Activated CD4-positive, alpha-beta T cell treated with anti-CD3 and anti-CD28 coated beads, Interleukin-2, amount 10 ng/mL, durations not matched to agents 24 days and 14 days (primary cell): ENCODE measurements at regions not wholly inside any gene's neighbourhood (a gene's known extent, or its start where the extent isn't known, plus 50 kb on each side); places are given as distances from the start of the nearest gene placed in this dataset.

Source experiments
- DNase-seq: peaks from one replicate; pipeline ENCODE4 v3.0.0; 2022
- H3K27ac Mint-ChIP-seq: one replicate; pipeline ENCODE4 v1.8.0; 2022; ENCODE audit warnings: mild to moderate bottlenecking, mixed read lengths
- H3K27me3 Mint-ChIP-seq: one replicate; pipeline ENCODE4 v1.8.0; 2022; ENCODE audit warnings: mixed read lengths
- H3K36me3 Mint-ChIP-seq: one replicate; pipeline ENCODE4 v1.8.0; 2022; ENCODE audit warnings: low read depth, mild to moderate bottlenecking, mixed read lengths
- H3K4me1 Mint-ChIP-seq: one replicate; pipeline ENCODE4 v1.8.0; 2021; ENCODE audit warnings: mixed read lengths
- H3K4me3 Mint-ChIP-seq: one replicate; pipeline ENCODE4 v1.8.0; 2022; ENCODE audit warnings: mild to moderate bottlenecking, moderate library complexity, mixed read lengths
- H3K9me3 Mint-ChIP-seq: one replicate; pipeline ENCODE4 v1.8.0; 2021; ENCODE audit warnings: mixed read lengths
- intact Hi-C: fragments of 100-400 bp; cut with micrococcal nuclease; formaldehyde crosslinking; loops from one replicate; pipeline ENCODE4 v1.15.1; 2023

DNA sequence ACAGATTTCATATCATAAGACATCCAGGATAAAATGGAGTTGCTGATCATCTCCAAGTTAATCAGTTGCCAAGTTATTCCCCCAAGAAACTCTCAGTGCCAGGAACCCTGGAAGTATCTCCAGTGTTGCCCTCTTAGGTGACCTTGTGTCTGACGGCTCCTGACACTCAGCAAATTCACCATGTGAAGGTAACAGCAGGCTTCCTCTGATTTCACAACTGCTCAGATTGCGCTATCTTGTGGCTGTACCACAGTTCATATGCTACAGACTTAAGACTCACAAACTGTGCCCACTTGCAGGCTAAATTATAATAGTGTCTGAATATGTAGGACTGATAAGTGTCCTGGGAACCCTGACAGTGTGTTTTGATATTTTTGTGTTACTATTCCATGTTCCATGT lies 186.6 kb upstream of the OPRM1 start:
- Mint-ChIP-seq H3K4me1 (no peaks in the 10 kb centered on the region), H3K27ac (no peak overlapping the region), H3K27me3 (no peaks in the 10 kb centered on the region), H3K9me3 (no peaks in the 10 kb centered on the region), H3K4me3 (no peak overlapping the region), H3K36me3 (no peaks in the 10 kb centered on the region)
- intact Hi-C loops = no loop called here
- DNase-seq = no peak

DNA sequence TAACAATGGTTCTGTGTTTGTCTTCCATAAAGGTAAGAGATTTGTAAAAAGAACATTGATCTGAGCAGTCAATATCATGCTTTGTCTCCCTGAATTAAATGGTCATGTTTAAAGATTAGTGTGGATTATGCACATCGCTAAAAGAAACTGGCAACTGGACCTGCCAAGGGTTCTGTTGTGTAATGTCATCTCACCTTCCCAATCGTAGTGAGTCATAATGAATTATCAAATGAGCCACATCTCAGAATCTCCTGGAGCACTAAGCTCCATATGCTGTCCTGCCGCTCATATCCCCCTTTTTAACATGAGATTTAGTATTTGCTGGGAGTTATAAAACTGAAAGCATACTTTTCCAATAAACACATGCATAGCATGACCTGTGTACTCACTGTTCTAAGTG lies 187.0 kb upstream of the OPRM1 start:
- intact Hi-C loops = no loop called here
- no peaks in the 10 kb centered on the region for H3K36me3 Mint-ChIP-seq
- DNase-seq = no peak
- H3K27ac Mint-ChIP-seq = no peak overlapping the region
- no peaks in the 10 kb centered on the region for H3K9me3 Mint-ChIP-seq
- H3K4me1 Mint-ChIP-seq = no peaks in the 10 kb centered on the region
- H3K27me3 Mint-ChIP-seq = no peaks in the 10 kb centered on the region
- no peak overlapping the region for H3K4me3 Mint-ChIP-seq

DNA sequence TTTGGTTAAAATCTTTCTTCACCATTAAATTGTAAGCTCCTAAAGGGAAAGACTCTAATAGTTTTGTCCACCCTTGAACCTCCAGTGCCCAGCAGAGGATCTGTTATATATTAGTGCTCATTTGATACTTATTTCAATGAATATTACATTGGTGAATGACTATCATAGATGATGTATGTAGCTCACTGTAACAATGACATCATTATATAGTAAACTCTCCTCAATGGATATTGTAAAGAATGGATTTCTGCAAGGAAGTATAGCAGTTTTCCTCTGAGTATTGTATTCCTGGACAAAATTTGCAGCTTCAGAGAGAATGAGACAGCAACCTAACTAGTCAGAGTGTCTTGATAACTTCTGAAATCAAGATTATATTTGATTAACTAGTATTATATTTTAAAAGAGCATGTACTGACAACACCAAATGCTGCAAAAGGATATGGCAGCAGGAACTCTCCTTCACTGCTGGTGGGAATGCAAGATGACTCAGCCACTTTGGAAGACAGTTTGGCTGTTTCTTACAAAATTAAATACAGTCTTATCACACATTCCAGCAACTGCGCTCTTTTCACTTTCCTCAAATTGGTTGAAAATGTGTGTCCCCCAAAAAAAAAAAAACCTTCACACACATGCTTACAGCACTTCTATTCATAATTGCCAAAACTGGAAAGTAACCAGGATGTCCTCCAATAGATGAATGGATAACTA lies 189.8 kb upstream of the OPRM1 start:
- intact Hi-C loops = no loop called here
- no peak for DNase-seq
- H3K36me3 Mint-ChIP-seq = no peaks in the 10 kb centered on the region
- H3K4me3 Mint-ChIP-seq = no peak overlapping the region
- H3K27me3 Mint-ChIP-seq = no peaks in the 10 kb centered on the region
- H3K4me1 Mint-ChIP-seq = no peaks in the 10 kb centered on the region
- H3K9me3 Mint-ChIP-seq = no peaks in the 10 kb centered on the region
- no peak overlapping the region for H3K27ac Mint-ChIP-seq

DNA sequence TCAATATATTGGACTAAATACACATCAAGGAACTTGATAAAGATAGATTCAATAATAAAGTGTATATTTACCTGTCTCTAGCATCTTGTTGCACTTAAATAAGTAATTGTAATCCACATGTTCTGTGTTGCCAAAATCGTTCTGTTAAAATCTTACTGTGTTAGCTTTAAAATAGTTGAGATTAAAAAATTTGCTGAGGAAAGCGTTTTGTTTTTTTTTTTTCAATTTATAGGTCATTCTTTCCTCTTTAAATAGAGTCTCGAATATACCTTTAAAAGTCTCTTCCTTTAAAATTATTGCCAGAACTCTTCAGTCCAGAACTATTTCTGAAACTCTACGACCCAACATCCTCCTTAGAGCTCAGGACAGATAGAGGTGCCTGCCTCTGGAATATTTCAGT lies 195.6 kb upstream of the OPRM1 start:
- Mint-ChIP-seq H3K27me3 (no peaks in the 10 kb centered on the region), H3K4me3 (no peak overlapping the region), H3K9me3 (no peaks in the 10 kb centered on the region), H3K27ac (no peak overlapping the region), H3K36me3 (no peaks in the 10 kb centered on the region), H3K4me1 (no peaks in the 10 kb centered on the region)
- intact Hi-C loops = no loop called here
- DNase-seq = no peak

DNA sequence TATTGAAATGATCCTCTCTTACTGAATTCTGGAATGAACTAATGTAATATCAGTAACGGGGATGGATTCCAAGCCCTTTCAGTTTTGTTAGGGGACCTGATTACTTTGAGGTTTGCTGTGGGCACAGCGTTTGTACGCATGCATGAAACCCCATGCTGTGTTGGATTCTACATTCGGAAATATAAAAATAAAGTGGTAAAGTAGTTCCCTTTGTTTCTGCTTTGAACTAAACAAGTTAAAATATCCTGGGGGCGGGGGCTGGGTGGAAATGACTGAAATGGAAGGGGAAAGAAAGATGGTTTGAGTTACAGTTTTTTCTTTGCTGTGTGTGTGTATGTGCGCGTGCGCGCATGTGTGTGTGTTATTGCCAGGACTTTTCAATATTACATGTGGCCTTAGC lies 196.5 kb upstream of the OPRM1 start:
- no peak overlapping the region for H3K4me3 Mint-ChIP-seq
- intact Hi-C loops = no loop called here

DNA sequence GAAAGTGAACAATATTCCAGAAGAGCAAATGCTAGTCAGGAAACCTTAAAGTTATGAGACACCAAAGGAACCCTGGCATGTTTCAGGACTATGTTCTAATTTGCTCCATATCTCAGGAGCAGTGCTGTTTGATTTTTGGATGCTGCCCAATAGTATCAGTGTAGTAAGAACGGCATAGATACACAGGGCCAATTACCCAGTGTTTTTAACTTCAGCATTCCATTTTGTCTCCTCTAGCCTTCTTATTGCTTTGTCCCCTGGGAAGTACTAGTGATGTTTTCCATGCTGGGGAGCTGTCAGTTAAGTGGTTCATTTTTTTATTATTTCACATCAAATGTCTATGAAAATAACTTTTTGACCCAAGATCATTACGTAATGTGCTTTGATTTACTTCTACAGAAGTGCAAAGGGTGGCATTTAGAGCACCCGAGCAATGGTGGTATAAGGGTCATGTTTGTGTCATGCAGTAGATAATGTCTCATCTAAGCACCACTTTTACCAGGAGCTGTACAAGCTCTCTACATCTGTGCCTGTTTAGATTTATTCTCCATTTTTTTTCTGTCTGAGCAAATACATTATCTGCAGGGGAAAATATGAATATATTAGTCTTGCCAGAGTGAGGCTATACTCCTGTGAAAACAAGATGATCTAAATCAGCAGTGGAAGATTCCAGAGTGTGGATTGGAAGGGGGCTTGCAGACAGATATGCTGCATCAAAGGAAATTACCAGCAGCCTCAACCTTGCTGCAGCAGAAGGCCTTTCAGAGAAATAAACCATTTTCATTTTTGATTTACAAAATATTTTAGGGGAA lies 198.8 kb upstream of the OPRM1 start:
- Mint-ChIP-seq H3K27ac (no peak overlapping the region), H3K9me3 (no peaks in the 10 kb centered on the region), H3K27me3 (no peaks in the 10 kb centered on the region), H3K36me3 (no peaks in the 10 kb centered on the region), H3K4me1 (no peaks in the 10 kb centered on the region), H3K4me3 (no peak overlapping the region)
- DNase-seq = no peak
- intact Hi-C loops = no loop called here

More for the DNA sequence above, 196.5 kb upstream of the OPRM1 start:
- Mint-ChIP-seq H3K9me3 (no peaks in the 10 kb centered on the region), H3K27me3 (no peaks in the 10 kb centered on the region), H3K4me1 (no peaks in the 10 kb centered on the region), H3K27ac (no peak overlapping the region), H3K36me3 (no peaks in the 10 kb centered on the region)
- no peak for DNase-seq

DNA sequence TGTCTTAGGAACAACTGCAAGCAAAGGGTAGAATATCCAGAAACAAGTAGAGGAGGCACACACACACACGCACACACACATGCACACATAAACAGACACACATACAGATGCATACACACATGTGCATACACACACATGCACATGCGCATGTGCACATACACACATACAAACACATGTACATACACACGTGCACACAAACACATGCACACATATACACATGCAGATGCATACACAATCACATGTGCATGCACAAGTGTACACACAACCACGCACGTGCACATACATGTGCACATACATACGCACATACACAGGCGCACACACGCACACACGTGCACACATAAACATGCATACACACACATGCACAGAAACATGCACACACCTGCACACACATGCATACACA lies 206.5 kb upstream of the OPRM1 start:
- Mint-ChIP-seq H3K4me1 (no peaks in the 10 kb centered on the region), H3K9me3 (no peaks in the 10 kb centered on the region), H3K27ac (no peak overlapping the region), H3K27me3 (no peaks in the 10 kb centered on the region), H3K4me3 (no peak overlapping the region), H3K36me3 (no peaks in the 10 kb centered on the region)
- intact Hi-C loops = no loop called here
- no peak for DNase-seq

DNA sequence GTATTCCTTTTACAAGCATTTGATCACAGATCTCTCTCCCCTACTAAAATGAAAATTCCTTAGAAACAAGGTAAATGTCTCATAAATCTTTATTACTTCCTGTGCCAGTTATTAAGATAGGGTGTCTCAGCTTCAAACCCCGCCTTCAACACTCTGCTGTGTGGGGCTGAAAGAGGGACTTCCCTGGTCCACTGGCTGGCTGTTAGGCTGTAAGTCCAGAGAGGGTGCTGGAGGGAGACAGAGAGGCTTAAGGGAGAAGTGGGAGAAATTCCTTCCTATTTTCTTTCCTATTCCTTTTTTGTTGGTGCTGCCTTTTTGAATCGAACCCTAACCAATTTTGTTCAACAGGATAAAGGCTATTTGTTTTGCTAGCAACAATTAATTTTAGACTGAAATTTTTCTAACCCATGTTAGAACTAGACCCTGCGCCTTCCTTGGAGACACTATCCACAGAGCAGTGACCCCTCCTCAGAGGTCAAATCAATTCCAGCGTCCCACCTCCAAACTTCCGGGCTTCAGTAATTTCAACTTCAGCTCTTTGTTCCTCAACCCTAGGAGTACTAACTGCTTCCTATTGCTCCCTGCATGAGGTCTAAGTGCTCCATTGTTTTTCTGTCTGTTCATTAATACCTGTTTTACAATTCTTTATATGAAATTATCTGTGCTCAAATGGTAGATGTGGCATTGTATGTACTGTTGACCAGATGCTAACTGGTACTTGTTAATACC lies 207.5 kb upstream of the OPRM1 start:
- Mint-ChIP-seq H3K27me3 (no peaks in the 10 kb centered on the region), H3K4me3 (no peak overlapping the region), H3K4me1 (no peaks in the 10 kb centered on the region), H3K9me3 (no peaks in the 10 kb centered on the region), H3K36me3 (no peaks in the 10 kb centered on the region), H3K27ac (no peak overlapping the region)
- intact Hi-C loops = no loop called here
- DNase-seq = no peak

DNA sequence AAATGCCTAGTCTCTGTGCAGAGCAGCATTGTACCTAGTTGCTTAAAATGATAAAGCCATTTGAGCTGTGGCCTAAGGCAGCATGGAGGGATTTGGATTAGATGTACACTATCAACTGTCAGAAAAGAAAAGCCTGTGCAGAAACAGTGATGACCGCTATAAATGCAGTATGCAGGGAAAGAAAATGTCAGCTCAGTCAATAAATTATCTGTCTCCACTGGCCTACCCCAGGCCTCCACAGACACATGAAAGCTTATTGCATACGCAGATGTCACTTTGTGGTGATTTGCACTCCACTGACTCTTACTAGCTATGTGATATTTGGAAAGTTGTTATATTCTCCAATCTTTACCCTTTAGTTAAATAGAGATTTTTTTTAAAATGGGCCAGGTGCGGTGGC lies 221.9 kb upstream of the OPRM1 start:
- DNase-seq = no peak
- intact Hi-C loops = no loop called here
- H3K4me3 Mint-ChIP-seq = no peak overlapping the region
- H3K9me3 Mint-ChIP-seq = no peaks in the 10 kb centered on the region
- H3K4me1 Mint-ChIP-seq = no peaks in the 10 kb centered on the region
- no peaks in the 10 kb centered on the region for H3K27me3 Mint-ChIP-seq
- no peak overlapping the region for H3K27ac Mint-ChIP-seq
- H3K36me3 Mint-ChIP-seq = no peaks in the 10 kb centered on the region

DNA sequence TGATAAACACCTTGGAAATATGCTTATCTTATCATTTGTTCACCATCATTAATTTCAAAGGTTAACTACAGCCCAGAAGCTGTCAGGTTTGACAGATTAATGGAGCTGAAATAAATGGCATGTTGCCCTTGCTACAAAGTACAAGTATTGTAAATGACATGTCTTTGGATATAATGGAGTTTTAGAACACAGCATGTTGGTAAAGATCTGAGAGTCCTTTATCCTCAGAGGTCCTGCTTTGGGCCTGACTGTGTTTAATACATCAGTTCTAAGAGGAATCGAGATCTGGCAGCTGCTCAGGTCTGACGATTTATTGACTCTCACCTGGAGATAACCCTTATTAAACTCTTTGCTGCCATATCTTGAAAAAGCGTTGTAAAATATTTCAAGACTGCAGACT lies 222.7 kb upstream of the OPRM1 start:
- no peak overlapping the region for H3K27ac Mint-ChIP-seq
- intact Hi-C loops = no loop called here
- no peaks in the 10 kb centered on the region for H3K27me3 Mint-ChIP-seq
- H3K36me3 Mint-ChIP-seq = no peaks in the 10 kb centered on the region
- H3K4me3 Mint-ChIP-seq = no peak overlapping the region
- DNase-seq = no peak
- no peaks in the 10 kb centered on the region for H3K4me1 Mint-ChIP-seq
- H3K9me3 Mint-ChIP-seq = peaks cover 3% of the 10 kb centered on the region

DNA sequence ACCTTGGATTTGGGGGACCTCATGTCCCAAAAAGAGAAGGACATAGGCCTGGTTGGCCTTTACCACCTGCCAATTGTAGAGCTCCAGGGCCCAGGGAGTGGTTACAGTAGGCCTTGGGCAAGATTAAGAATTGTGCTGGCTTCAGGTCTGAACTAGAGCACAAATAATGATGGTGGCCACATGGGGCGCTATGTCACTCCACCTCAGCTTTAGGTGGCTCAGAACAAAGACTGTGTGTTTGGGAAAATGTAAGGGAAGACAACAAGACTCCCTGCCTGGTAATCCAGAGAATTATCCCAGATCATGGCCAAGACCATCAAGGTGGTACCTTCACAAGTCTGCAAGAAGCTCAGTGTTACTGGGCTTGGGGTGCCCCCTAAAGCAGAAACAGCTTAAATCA lies 224.9 kb upstream of the OPRM1 start:
- no peaks in the 10 kb centered on the region for H3K36me3 Mint-ChIP-seq

DNA sequence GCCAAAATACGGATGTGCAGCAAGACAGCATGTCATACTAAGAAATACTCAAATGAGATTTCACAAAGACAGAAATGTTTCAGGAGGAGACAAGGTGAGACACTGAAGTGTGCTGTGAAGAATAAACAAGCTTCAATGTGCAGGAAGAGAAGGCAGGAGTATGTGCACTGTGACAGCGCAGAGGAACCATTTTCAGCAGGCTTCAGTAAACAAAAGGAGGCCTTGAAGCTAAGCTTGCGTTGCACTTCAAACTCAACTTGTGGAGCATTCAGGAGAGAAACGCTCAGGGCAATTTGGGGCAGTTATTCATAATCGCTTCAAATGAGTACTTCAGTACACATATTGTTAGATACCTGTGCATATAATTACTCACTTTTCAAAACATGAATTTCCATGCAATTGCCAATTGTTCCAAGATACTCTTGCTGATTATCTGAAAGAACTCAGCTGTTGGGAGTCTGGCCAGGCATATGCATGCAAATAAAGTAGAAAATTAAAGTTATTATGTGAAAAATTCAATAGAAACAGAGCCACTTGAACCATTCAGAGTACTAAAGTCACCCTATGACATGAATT lies 234.2 kb upstream of the OPRM1 start:
- Mint-ChIP-seq H3K27me3 (no peaks in the 10 kb centered on the region), H3K4me3 (no peak overlapping the region), H3K9me3 (no peaks in the 10 kb centered on the region), H3K27ac (no peak overlapping the region), H3K36me3 (no peaks in the 10 kb centered on the region), H3K4me1 (no peaks in the 10 kb centered on the region)
- intact Hi-C loops = no loop called here
- DNase-seq = no peak

More for the DNA sequence above, 224.9 kb upstream of the OPRM1 start:
- H3K27ac Mint-ChIP-seq = no peak overlapping the region
- intact Hi-C loops = no loop called here
- no peaks in the 10 kb centered on the region for H3K27me3 Mint-ChIP-seq
- H3K9me3 Mint-ChIP-seq = peaks cover 3% of the 10 kb centered on the region
- no peaks in the 10 kb centered on the region for H3K4me1 Mint-ChIP-seq
- H3K4me3 Mint-ChIP-seq = no peak overlapping the region
- DNase-seq = no peak

GRCh38 chr6:153801917-153802316 lies 237.1 kb upstream of the OPRM1 start:
- H3K36me3 Mint-ChIP-seq = no peaks in the 10 kb centered on the region
- no peaks in the 10 kb centered on the region for H3K4me1 Mint-ChIP-seq
- DNase-seq = no peak
- no peaks in the 10 kb centered on the region for H3K27me3 Mint-ChIP-seq
- intact Hi-C loops = no loop called here
- no peak overlapping the region for H3K27ac Mint-ChIP-seq
- no peak overlapping the region for H3K4me3 Mint-ChIP-seq
- H3K9me3 Mint-ChIP-seq = no peaks in the 10 kb centered on the region

GRCh38 chr6:153800580-153801188 lies 238.4 kb upstream of the OPRM1 start:
- DNase-seq = no peak
- H3K36me3 Mint-ChIP-seq = no peaks in the 10 kb centered on the region

More at GRCh38 chr6:153800580-153801188, 238.4 kb upstream of the OPRM1 start:
- H3K9me3 Mint-ChIP-seq = no peaks in the 10 kb centered on the region
- no peaks in the 10 kb centered on the region for H3K27me3 Mint-ChIP-seq
- no peaks in the 10 kb centered on the region for H3K4me1 Mint-ChIP-seq
- H3K27ac Mint-ChIP-seq = no peak overlapping the region
- intact Hi-C loops = no loop called here
- H3K4me3 Mint-ChIP-seq = no peak overlapping the region
